Upper lobe of left lung (tissue), 4 donors: ENCODE measurements at regions not wholly inside any gene's neighbourhood (a gene's known extent, or its start where the extent isn't known, plus 50 kb on each side); places are given as distances from the start of the nearest gene placed in this dataset.

Source experiments
- CTCF ChIP-seq, 6 experiments: fragments of 450-650 bp in 4 of 6; fragments of 200-600 bp in 2 of 6; sonication (generic) in 2 of 6; IDR thresholded peaks; one replicate each; pipeline ENCODE4 v1.5.1; 2016 to 2019; ENCODE audit warnings: antibody characterized with exemption in 6 of 6
- POLR2A ChIP-seq, 4 donors: fragments of 450-650 bp; IDR thresholded peaks; one replicate each; pipeline ENCODE4 v1.5.1; 2016 to 2017; ENCODE audit warnings: antibody characterized with exemption in 4 of 4, mild to moderate bottlenecking in 2 of 4

- no peak for TF ChIP-seq CTCF (IDR thresholded peaks at IDR 0.05)
- TF ChIP-seq POLR2A (IDR thresholded peaks at IDR 0.05): no peak
These were observed 424.5 kb downstream of the ENC1 start for GRCh38 chr5:74216012-74216411.
